ENCODE measurements at regions not wholly inside any gene's neighbourhood (a gene's known extent, or its start where the extent isn't known, plus 50 kb on each side); places are given as distances from the start of the nearest gene placed in this dataset.

GRCh38 chr3:25895031-25895430 is 105.1 kb downstream of the OXSM start:
- no peaks in the 10 kb centered on the region for H3K9me3 ChIP-seq
- H3K9ac ChIP-seq = no peak overlapping the region
- ChIA-PET POLR2A (no interaction called here), CTCF (no interaction called here)
- no peak overlapping the region for H3K4me3 ChIP-seq (ENCODE audit: low read depth in 2 of 2, low read length in 1 of 2)
- no peak overlapping the region for H2AFZ ChIP-seq (ENCODE audit: low read depth)
- H3K27ac ChIP-seq (ENCODE audit: low read depth in 2 of 2, low read length in 1 of 2) = no peak overlapping the region
- H3K36me3 ChIP-seq (replicated peaks in 1 of 2; ENCODE audit: control insufficient read depth in 1 of 2, insufficient read depth in 2 of 2, low read length in 1 of 2) = no peaks in the 10 kb centered on the region
- no peaks in the 10 kb centered on the region for H3F3A ChIP-seq (replicated peaks; ENCODE audit: insufficient read depth)
- H3K79me2 ChIP-seq (ENCODE audit: insufficient read depth) = no peaks in the 10 kb centered on the region
- no peaks in the 10 kb centered on the region for H3K27me3 ChIP-seq (ENCODE audit: insufficient read depth)
- WGBS (ENCODE audit: low lambda C conversion rate) = 53% methylated on average over 2 of the region's 2 CpGs
- H3K9me2 ChIP-seq = no peaks in the 10 kb centered on the region
- H3K4me2 ChIP-seq = no peak overlapping the region
- H4K20me1 ChIP-seq (ENCODE audit: insufficient read depth) = no peaks in the 10 kb centered on the region
- no peak for DNase-seq
- TF ChIP-seq NRF1 (IDR thresholded peaks at IDR 0.05; ENCODE audit: low read depth, low read length) (no peak), GABPA (IDR thresholded peaks at IDR 0.05; ENCODE audit: low read depth) (no peak), FOXM1 (IDR thresholded peaks at IDR 0.05; ENCODE audit: low read depth) (no peak), POLR2AphosphoS5 (IDR thresholded peaks at IDR 0.05; ENCODE audit: low read depth, low read length) (no peak), MEF2A (IDR thresholded peaks at IDR 0.05; ENCODE audit: borderline replicate concordance, low read depth) (no peak), JUND (IDR thresholded peaks at IDR 0.05) (no peak), USF1 (IDR thresholded peaks at IDR 0.05; ENCODE audit: borderline replicate concordance, low read depth) (no peak), SMC3 (IDR thresholded peaks at IDR 0.05; ENCODE audit: low read depth, low read length) (no peak), FOSL2 (IDR thresholded peaks at IDR 0.05; ENCODE audit: borderline replicate concordance, low read depth) (no peak), SIN3A (IDR thresholded peaks at IDR 0.05; ENCODE audit: borderline replicate concordance, low read depth, low read length) (no peak), TEAD4 (IDR thresholded peaks at IDR 0.05; ENCODE audit: borderline replicate concordance, insufficient read depth) (no peak), ELF1 (IDR thresholded peaks at IDR 0.05) (no peak)
- TF ChIP-seq, protein P1, sequence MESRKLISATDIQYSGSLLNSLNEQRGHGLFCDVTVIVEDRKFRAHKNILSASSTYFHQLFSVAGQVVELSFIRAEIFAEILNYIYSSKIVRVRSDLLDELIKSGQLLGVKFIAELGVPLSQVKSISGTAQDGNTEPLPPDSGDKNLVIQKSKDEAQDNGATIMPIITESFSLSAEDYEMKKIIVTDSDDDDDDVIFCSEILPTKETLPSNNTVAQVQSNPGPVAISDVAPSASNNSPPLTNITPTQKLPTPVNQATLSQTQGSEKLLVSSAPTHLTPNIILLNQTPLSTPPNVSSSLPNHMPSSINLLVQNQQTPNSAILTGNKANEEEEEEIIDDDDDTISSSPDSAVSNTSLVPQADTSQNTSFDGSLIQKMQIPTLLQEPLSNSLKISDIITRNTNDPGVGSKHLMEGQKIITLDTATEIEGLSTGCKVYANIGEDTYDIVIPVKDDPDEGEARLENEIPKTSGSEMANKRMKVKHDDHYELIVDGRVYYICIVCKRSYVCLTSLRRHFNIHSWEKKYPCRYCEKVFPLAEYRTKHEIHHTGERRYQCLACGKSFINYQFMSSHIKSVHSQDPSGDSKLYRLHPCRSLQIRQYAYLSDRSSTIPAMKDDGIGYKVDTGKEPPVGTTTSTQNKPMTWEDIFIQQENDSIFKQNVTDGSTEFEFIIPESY (IDR thresholded peaks at IDR 0.05; ENCODE audit: borderline replicate concordance, low read depth) = no peak
- TF ChIP-seq, protein P2, sequence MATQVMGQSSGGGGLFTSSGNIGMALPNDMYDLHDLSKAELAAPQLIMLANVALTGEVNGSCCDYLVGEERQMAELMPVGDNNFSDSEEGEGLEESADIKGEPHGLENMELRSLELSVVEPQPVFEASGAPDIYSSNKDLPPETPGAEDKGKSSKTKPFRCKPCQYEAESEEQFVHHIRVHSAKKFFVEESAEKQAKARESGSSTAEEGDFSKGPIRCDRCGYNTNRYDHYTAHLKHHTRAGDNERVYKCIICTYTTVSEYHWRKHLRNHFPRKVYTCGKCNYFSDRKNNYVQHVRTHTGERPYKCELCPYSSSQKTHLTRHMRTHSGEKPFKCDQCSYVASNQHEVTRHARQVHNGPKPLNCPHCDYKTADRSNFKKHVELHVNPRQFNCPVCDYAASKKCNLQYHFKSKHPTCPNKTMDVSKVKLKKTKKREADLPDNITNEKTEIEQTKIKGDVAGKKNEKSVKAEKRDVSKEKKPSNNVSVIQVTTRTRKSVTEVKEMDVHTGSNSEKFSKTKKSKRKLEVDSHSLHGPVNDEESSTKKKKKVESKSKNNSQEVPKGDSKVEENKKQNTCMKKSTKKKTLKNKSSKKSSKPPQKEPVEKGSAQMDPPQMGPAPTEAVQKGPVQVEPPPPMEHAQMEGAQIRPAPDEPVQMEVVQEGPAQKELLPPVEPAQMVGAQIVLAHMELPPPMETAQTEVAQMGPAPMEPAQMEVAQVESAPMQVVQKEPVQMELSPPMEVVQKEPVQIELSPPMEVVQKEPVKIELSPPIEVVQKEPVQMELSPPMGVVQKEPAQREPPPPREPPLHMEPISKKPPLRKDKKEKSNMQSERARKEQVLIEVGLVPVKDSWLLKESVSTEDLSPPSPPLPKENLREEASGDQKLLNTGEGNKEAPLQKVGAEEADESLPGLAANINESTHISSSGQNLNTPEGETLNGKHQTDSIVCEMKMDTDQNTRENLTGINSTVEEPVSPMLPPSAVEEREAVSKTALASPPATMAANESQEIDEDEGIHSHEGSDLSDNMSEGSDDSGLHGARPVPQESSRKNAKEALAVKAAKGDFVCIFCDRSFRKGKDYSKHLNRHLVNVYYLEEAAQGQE (IDR thresholded peaks at IDR 0.05; ENCODE audit: low read depth, low read length) = no peak
- H3K4me1 ChIP-seq (ENCODE audit: control insufficient read depth in 1 of 2, insufficient read depth in 2 of 2, low read depth in 1 of 2, low read length in 1 of 2) = no peaks in the 10 kb centered on the region; a peak in 1 of 4 replicates

Measured in SK-N-SH (cell line).